HG02981 (cell line): ENCODE measurements at regions not wholly inside any gene's neighbourhood (a gene's known extent, or its start where the extent isn't known, plus 50 kb on each side); places are given as distances from the start of the nearest gene placed in this dataset.
"Not testable (repeated sequence)": the region's sequence is repeated elsewhere in the genome, so short reads cannot be mapped to it uniquely, and the experiment has no call there.

Source experiments
- ATAC-seq: cut with Tn5 transposase; IDR thresholded peaks from one replicate; pipeline ENCODE4 v1.9.1; 2021; ENCODE audit warnings: mild to moderate bottlenecking, moderate library complexity; ENCODE audit not compliant: unreplicated experiment

DNA sequence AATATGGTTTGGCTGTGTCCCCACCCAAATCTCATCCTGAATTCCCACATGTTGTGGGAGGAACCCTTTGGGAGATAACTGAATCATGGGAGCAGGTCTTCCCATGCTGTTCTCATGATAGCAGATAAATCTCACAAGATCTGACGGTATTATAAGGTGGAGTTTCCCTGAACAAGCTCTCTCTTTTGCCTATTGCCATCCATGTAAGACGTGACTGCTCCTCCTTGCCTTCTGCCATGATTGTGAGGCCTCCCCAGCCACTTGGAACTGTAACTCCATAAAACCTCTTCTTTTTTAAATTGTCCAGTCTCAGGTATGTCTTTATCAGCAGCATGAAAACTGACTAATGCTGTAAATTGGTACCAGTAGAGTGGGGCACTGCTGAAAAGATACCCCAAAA lies 103.3 kb upstream of the LYPLAL1 start:
- ATAC-seq: not testable (repeated sequence)

DNA sequence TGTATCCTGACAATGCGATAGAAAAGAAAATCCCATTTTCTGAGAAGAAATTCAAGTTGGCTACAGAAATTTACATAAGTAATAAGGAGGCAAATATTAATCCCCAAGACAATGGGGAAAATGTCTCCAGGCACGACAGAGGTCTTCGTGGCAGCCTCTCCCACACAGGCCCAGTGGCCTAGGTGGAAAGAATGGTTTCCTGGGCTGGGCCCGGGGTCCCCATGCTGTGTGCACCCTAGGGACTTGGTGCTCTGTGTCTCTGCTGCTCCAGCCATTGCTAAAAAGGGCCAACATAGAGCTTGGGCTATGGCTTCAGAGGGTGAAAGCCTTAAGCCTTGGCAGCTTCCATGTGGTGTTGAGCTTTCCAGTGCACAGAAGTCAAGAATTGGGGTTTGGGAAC lies 102.5 kb upstream of the LYPLAL1 start:
- no peak for ATAC-seq

DNA sequence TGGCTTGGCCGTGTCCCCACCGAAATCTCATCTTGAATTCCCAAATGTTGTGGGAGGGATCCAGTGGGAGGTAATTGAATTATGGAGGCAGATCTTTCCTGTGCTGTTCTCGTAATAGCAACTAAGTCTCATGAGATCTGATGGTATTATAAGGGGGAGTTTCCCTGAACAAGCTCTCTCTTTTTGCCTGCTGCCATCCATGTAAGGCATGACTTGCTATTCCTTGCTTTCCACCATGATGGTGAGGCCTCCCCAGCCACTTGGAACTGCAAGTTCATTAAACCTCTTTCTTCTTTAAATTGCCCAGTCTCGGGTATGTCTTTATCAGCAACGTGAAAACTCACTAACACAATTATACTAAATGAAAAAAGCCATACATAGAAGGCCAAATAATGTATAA lies 101.3 kb upstream of the LYPLAL1 start:
- ATAC-seq: no peak

DNA sequence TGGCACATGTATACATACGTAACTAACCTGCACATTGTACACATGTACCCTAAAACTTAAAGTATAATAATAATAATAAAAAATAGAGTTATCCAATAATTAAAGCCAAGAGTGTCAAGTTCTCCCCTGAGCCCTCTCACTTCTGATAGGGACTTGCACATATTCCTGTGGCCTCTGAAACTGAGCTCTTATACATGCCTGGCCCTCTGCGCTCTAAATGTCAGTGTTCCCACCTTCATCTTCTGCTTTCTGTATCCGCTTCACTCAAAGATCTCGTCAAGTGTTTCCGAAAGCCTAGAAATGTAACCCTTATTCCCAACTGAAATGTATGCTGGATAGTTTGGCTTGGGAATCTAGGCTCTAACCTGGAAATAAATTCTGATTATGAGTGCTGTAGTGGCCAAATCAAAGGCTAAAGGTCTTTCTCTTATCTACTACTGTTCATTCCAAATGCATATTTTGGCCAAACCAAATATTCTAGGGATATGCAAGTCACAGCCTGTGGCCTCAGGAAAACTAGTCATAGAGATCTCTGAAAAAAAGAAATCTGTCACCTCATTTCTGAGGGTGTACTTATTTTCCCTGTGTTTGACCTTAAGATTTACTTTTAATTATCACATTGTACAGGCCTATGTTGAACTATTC lies 99.5 kb upstream of the LYPLAL1 start:
- no peak for ATAC-seq

DNA sequence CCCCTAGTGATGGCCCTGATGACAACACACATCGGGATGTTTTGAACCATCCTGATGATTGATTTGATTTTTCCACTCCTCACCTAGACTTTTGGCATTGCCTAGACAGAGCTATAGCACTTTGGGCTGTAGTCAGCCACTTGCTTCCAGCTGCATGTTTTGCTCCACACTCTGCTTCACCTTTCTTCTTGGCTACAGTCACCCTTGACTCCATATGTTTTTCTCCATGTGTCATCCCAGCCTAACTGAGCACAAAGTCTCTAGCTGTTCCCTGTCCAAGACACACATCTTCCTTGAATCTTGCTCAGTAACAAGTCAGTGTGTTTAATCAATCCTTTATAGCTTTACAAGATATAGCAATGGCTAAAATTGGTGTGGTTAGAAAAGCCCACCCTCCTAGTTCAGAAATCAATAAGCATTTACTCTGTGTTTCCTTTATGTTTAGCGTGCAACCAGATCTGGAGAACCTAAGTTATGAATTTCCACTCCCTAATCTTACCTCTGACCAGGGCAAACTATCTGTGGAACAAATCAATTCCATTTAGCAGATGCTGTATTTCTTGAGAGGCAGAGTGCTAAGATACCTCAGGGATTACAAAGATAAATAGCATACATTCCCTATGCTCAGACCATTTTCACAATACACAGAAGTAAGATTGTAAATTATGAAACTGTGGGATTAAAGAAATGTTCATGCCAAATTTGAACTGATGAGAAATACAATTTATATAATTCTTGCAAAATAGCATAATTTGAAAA lies 98.4 kb upstream of the LYPLAL1 start:
- no peak for ATAC-seq

DNA sequence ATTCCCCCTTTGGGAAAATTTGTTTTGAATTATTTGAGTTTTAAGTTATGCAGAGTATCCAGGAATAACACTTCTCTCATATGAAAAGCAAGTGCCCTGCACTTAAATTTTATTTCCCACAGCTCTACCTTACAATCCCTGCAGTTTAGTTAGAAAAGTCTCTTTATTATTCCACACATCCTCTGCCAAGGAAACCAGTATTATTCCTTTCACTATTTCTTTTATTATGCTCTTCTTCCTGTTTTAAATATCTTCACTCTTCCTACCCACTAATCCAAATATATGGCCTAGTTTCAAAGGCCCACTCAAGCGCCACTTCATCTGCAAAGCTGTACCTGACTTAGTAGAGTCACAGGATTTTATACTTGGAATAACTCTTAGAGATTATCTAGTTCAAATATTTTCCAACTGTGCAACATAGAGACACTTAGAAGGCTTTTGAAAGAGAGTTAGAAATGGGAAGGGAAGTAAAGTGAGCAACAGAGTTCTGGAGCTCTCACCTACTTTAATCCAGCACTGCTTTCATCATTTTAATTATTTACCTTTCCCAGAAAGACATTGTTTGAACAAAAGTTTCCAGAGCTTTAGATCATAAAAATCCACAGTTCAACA lies 97.2 kb upstream of the LYPLAL1 start:
- ATAC-seq: no peak

DNA sequence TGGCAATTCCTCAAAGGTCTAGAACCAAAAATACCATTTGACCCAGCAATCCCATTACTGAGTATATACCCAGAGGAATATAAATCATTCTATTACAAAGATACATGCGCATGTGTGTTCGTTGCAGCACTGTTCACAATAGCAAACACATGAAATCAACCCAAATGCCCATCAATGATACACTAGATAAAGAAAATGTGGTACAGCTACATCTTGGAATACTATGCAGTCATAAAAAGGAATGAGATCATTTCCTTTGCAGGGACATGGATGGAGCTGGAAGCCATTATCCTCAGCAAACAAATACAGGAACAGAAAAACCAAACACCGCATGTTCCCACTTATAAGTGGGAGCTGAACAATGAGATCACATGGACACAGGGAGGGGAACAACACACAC lies 95.9 kb upstream of the LYPLAL1 start:
- not testable (repeated sequence) for ATAC-seq

DNA sequence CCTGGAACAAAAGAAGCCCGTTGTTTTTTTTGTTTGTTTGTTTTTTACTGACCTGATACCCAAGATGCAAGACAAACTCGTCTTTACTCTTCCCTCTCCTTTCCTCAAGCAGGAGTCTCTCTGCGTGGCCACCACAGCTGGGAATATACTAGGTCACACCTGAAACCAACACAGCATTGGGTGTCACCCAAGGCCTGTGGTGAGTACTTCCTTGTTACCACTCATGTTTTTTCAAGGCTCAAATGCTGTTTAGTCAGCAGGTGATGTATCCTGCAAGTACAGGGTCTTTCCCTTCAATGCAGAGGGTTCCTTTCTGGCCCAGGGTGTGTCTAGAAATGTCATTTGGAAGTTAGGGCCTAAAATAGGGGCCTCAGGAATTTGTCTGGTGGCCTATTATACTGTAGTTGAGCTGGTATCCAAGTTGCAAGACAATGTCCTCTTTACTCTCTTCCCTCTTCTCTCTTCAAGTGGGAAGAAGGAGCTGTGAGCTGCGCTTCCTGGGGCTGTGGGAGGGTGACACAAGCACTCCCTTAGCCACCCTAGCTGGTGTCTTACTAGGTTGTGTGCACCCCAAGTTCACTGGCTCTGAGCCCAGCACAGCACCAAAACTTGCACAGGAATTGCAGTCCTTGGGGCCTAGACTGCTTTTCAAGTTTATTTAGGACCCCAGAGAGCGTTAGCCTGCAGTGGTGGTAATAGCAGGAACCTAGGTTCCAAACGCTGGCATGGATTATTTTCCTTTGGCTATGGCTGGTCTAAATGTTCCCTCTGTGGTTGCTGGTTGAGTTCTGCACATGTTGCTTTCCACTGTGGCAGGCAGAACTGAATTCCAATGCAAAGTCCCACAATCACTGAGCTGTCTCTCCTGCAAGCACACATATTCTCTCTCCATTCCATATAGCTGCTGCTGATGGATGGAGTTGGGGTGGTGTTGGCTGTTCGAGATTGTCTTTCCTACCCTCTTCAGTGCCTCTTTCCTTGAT lies 91.4 kb upstream of the LYPLAL1 start:
- no peak for ATAC-seq

DNA sequence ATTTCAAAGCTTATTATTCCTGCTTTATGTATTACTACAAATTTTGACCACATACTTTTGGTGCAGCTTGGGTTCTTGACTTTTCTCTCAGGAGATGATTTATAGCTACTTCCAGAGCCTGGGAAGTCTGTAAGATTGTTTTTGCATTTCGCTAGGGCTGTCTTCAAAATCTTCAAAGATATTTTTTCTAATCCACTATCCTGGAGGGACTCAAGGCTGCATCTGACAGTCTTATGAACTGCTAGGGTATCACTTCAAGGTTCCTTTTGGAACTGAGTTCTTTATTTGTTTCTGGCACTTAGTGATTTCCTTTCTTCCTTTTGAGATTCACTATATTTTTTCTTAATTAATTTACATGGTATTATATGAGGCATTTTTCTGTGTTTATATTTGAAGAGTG lies 90.0 kb upstream of the LYPLAL1 start:
- no peak for ATAC-seq

DNA sequence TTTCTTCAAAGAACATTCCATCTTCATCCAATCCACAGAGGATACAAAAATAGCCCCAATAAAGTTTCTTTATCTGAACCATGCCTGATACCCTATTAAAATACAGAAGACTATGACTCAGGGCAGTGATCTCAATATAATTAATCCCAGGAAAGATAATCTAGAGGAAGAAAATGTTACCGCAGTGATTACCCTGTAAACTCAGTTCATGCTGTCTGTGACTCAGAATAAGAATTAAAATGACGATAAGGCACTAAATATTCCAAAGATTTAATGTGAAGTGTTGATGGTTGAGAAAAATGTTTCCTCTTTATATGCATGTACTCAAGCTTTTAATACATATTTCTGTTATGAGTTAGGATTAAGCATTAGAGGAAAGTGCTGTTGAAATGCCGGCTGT lies 88.6 kb upstream of the LYPLAL1 start:
- ATAC-seq: no peak

DNA sequence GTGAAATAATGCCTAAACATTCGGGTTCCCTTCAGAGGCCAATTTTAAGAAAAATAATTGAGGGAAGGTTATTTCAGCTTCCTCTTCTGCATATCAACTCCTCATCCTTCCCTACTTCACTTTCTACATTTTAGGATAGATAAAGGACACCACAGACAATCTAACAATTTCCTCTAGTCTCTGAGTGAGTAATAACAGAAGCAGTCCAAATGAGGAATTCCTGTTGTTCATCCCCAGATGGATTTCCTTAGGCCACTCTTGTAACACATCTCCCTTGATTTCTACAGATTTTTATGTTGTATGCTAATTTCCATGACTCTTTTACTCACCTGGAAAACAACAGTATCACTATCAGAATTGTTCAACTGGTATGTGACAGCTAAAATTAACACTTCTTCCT lies 87.7 kb upstream of the LYPLAL1 start:
- ATAC-seq: no peak

DNA sequence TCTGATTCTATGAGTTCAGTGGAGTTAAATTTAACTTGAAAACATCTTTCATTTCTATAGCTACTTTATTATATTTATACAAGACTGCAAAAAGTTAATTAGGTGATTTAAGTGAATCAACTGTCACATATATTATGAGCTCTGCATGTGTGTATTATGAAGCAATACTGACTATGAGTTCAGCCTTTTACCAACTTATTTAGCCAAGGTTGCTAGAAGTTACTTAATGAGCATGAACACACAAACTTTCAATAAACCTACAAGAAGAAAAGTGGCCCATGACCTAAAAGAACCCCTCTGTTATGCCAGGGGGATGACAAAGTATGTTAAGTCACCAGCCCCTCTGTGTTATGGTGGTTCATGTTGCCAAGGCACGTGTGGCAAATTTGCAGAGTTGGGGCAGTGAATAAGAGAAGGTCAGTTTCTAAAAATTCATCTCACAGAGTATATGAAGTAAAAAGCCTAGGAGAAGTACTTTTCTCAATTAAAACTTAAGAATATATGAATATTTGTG lies 86.7 kb upstream of the LYPLAL1 start:
- no peak for ATAC-seq

DNA sequence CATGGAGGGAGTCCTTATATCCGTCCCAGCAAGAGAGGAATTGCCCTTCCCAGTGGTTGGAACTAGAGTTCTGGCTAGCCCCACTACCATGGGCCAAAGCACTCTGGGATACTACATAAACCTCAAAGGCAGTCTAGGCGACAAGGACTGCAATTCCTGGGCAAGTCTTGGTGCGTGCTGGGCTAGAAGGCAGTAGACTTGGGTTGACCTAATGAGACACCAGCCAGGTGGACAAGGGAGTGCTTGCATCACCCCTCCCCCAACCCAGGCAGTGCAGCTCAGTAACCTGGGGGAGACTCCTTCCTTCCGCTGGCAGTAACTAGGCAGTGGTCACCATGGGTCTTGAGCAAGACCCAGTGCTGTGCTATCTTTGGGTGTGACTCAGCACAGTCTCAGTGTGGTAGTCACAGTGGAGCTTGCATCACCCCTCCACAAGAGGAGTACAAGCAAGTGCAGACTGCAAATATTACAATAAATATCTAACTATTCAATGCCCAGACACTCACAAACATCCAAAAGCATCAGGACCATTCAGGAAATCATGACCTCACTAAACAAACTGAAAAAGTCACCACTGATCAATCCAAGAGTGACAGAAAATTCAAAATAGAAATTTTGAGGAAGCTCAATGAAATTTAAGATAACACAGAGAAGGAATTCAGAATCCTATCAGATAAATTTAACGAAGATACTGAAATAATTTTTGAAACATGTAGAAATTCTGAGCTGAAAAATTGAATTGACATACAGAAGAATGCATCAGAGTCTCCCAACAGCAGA lies 84.7 kb upstream of the LYPLAL1 start:
- peak; percentile 86 for ATAC-seq

DNA sequence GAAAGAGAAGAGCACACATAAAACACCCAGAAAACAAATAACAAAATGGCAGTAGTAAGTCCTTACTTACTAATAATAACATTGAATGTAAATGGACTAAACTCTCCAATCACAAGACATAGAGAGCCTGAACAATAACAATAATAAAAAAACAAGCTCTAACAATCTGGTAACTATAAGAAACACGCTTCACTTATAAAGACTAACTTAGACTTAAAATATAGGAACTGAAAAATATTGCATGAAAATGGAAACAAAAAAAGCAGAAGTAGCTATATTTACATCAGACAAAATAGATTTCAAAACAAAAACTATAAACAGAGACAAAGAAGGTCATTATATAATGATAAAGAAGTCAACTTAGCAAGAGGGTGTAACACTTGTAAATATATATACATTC lies 83.1 kb upstream of the LYPLAL1 start:
- ATAC-seq: peak; percentile 83

DNA sequence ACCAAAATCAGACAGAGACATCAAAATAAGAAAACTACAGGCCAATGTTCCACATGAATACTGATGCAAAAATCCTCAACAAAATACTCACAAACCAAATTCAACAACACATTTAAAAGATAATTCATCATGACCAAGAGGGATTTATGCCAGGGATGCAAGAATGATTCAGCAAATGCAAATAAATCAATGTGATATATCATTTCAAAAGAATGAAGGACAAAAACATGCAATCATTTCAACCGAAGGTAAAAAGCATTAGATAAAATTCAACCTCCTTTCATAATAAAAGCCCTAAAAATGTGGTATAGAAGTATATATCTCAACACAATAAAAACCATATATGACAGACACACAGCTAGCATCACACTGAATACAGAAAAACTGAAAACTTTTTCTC lies 81.5 kb upstream of the LYPLAL1 start:
- no peak for ATAC-seq

DNA sequence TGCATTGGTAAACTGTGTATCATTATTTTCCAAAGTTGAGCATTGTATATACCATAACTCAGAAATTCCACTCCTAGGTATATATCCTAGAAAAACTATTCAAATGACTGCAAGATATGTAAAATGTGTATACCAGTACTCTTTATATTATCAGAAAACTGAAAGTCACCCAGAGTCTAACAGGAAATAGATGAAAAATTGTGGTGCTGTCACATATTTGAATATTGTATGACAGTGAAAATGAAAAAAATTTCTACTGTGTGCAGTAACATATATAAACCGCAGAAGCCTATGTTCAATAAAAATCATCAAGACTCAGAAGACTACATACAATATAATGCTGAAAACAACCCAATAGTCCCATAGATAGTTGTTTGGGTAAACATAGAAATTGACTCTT lies 74.4 kb upstream of the LYPLAL1 start:
- ATAC-seq: no peak

DNA sequence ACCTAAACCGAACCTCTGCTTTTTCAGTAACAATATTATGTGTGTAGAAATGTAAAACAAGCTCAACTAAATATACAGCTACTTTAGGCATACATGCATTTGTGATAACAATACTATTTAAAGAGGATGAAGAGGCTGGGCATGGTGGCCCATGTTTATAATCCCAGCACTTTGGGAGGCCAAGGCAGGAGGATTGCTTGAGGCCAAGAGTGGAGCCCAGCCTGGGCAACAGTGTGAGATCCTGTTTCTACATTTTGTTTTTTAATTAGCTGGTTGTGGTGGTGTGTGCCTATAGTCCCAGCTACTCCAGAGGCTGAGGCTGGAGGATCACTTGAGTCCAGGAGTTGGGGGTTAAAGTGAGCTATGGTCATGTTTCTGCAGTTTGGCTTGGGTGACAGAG lies 73.6 kb upstream of the LYPLAL1 start:
- ATAC-seq: no peak

DNA sequence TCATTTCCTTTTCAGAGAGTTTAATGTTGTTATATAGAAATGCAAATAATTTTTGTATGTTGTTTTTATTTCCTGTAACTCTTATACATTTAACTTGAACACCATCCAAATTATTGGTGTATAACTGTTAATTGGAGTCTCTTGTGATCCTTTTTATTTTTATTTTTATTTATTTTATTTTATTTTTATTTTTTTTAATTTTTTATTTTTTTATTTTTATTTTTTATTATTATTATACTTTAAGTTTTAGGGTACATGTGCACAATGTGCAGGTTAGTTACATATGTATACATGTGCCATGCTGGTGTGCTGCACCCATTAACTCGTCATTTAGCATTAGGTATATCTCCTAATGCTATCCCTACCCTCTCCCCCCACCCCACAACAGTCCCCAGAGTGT lies 71.2 kb upstream of the LYPLAL1 start:
- not testable (repeated sequence) for ATAC-seq

DNA sequence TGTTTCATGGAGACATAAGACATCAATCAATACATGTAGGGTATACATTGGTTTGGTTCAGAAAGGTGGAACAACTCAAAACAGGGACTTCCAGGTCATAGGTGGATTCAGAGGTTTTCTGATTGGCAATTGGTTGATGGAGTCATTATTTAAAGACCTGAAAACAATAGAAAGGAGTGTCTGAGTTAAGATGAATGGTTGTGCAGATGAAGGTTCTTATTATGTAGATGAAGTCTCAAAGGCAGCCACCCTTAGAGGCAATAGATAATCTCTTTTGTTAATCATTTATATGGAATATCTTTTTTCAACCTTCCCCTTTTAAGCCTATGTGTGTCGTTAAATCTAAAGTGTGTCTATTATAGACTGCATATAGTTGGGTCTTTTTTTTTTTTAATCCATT lies 67.8 kb upstream of the LYPLAL1 start:
- no peak for ATAC-seq

DNA sequence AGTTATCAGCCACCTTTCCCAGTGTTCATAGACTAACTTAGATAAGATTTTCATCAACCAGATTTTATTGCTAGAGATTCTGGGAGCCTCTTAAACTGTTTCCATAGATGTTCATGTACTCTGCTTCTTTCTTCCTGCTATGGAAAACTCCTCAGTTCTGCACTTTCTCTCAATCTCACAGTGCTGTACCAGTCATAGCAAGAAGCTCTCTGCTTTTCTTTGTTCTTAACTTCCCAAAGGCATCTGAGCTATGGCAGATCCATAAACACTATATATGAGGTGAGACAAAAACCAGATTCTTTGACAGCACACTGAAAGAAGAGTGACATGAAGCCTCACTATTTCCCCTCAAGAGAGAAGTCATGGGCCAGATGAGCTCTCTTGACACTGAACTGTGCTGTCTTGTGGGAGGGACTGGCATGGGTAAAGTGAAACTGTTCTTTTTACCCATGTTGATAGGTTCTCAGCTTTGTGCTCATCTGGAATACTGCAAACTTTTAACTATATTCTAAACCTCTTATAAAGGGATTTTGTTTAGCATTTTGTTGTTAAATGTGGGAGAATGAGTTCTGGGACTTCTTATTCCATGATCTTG lies 64.2 kb upstream of the LYPLAL1 start:
- no peak for ATAC-seq
